ENCODE measurements at regions not wholly inside any gene's neighbourhood (a gene's known extent, or its start where the extent isn't known, plus 50 kb on each side); places are given as distances from the start of the nearest gene placed in this dataset.
"Not testable (repeated sequence)": the region's sequence is repeated elsewhere in the genome, so short reads cannot be mapped to it uniquely, and the experiment has no call there.

- DNase-seq, result no peak
These were observed 182.8 kb upstream of the TSHZ3 start for GRCh38 chr19:31532034-31532433.

GRCh38 chr19:31533114-31533513 is 183.9 kb upstream of the TSHZ3 start:
- no peak for DNase-seq

GRCh38 chr19:31534231-31534630 is 185.0 kb upstream of the TSHZ3 start:
- DNase-seq, result no peak

- no peak for DNase-seq
These were observed 185.8 kb upstream of the TSHZ3 start for GRCh38 chr19:31534786-31535657.

GRCh38 chr19:31535691-31536460 is 186.6 kb upstream of the TSHZ3 start:
- DNase-seq, result no peak

GRCh38 chr19:31537136-31537535 is 187.9 kb upstream of the TSHZ3 start:
- DNase-seq, result no peak

GRCh38 chr19:31537902-31538301 is 188.7 kb upstream of the TSHZ3 start:
- DNase-seq, result not testable (repeated sequence)

GRCh38 chr19:31538879-31539278 is 189.6 kb upstream of the TSHZ3 start:
- DNase-seq, result no peak

GRCh38 chr19:31539386-31539785 is 190.2 kb upstream of the TSHZ3 start:
- DNase-seq, result no peak

- no peak for DNase-seq
These were observed 192.2 kb upstream of the TSHZ3 start for GRCh38 chr19:31541396-31541795.

- DNase-seq, result no peak
These were observed 194.2 kb upstream of the TSHZ3 start for GRCh38 chr19:31543456-31543855.

- DNase-seq, result no peak
These were observed 196.5 kb upstream of the TSHZ3 start for GRCh38 chr19:31545777-31546176.

GRCh38 chr19:31546205-31546960 is 197.1 kb upstream of the TSHZ3 start:
- DNase-seq, result no peak

GRCh38 chr19:31548941-31549340 is 199.7 kb upstream of the TSHZ3 start:
- DNase-seq, result peak in 1 of 2 experiments; percentile 28

GRCh38 chr19:31553112-31553845 is 204.0 kb upstream of the TSHZ3 start:
- no peak for DNase-seq

- DNase-seq, result no peak
These were observed 204.6 kb upstream of the TSHZ3 start for GRCh38 chr19:31553846-31554215.

GRCh38 chr19:31554360-31554759 is 205.1 kb upstream of the TSHZ3 start:
- DNase-seq, result no peak

GRCh38 chr19:31555634-31556215 is 206.5 kb upstream of the TSHZ3 start:
- no peak for DNase-seq

GRCh38 chr19:31559494-31559893 is 210.3 kb upstream of the TSHZ3 start:
- no peak for DNase-seq

- DNase-seq, result no peak
These were observed 211.1 kb upstream of the TSHZ3 start for GRCh38 chr19:31560086-31561060.

All from NCI-H1930 (cell line).